ENCODE measurements at regions not wholly inside any gene's neighbourhood (a gene's known extent, or its start where the extent isn't known, plus 50 kb on each side); places are given as distances from the start of the nearest gene placed in this dataset.

GRCh38 chr1:81597720-81598426 is 202.9 kb upstream of the ADGRL2 start:
- TF ChIP-seq, protein P1, sequence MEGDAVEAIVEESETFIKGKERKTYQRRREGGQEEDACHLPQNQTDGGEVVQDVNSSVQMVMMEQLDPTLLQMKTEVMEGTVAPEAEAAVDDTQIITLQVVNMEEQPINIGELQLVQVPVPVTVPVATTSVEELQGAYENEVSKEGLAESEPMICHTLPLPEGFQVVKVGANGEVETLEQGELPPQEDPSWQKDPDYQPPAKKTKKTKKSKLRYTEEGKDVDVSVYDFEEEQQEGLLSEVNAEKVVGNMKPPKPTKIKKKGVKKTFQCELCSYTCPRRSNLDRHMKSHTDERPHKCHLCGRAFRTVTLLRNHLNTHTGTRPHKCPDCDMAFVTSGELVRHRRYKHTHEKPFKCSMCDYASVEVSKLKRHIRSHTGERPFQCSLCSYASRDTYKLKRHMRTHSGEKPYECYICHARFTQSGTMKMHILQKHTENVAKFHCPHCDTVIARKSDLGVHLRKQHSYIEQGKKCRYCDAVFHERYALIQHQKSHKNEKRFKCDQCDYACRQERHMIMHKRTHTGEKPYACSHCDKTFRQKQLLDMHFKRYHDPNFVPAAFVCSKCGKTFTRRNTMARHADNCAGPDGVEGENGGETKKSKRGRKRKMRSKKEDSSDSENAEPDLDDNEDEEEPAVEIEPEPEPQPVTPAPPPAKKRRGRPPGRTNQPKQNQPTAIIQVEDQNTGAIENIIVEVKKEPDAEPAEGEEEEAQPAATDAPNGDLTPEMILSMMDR (IDR thresholded peaks at IDR 0.05; ENCODE audit: low read depth, low read length, missing control alignments) = no peak
- no peak overlapping the region for H3K4me3 ChIP-seq (replicated peaks; ENCODE audit: low read depth, low read length)
- no peak for DNase-seq (ENCODE audit: extremely low read depth, low read depth)

- TF ChIP-seq, protein P1 (IDR thresholded peaks at IDR 0.05; ENCODE audit: low read depth, low read length, missing control alignments) = no peak
- no peak for DNase-seq (ENCODE audit: extremely low read depth, low read depth)
- H3K4me3 ChIP-seq (replicated peaks; ENCODE audit: low read depth, low read length) = no peak overlapping the region
Observed at GRCh38 chr1:81596341-81596740, 204.4 kb upstream of the ADGRL2 start.

DNA sequence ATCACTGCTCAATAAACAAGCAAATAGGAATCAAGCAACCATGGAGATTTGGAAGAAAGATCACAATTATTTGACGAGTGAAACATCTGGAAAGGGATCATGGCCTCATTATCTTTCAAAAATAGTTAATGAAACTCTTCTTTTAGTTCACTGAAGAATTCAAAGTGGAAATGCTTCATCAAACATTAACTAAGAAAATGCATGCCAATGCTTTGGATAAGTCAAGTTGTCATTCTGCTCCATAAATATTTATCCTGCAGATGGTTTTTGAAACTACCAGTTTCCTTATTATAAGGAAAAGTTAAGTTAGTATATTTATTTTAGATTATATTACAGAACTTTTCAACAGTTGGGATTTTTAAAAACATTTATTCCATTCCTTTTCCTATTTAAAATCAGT is 206.5 kb upstream of the ADGRL2 start:
- H3K4me3 ChIP-seq (replicated peaks; ENCODE audit: low read depth, low read length) = no peak overlapping the region
- TF ChIP-seq, protein P1 (IDR thresholded peaks at IDR 0.05; ENCODE audit: low read depth, low read length, missing control alignments) = no peak
- no peak for DNase-seq (ENCODE audit: extremely low read depth, low read depth)

- no peak overlapping the region for H3K4me3 ChIP-seq (replicated peaks; ENCODE audit: low read depth, low read length)
- DNase-seq (ENCODE audit: extremely low read depth, low read depth) = no peak
- TF ChIP-seq, protein P1 (IDR thresholded peaks at IDR 0.05; ENCODE audit: low read depth, low read length, missing control alignments) = no peak
Observed at GRCh38 chr1:81592233-81592632, 208.5 kb upstream of the ADGRL2 start.

GRCh38 chr1:81590171-81590570 is 210.6 kb upstream of the ADGRL2 start:
- no peak for DNase-seq (ENCODE audit: extremely low read depth, low read depth)
- TF ChIP-seq, protein P1 (IDR thresholded peaks at IDR 0.05; ENCODE audit: low read depth, low read length, missing control alignments) = no peak
- H3K4me3 ChIP-seq (replicated peaks; ENCODE audit: low read depth, low read length) = no peak overlapping the region

DNA sequence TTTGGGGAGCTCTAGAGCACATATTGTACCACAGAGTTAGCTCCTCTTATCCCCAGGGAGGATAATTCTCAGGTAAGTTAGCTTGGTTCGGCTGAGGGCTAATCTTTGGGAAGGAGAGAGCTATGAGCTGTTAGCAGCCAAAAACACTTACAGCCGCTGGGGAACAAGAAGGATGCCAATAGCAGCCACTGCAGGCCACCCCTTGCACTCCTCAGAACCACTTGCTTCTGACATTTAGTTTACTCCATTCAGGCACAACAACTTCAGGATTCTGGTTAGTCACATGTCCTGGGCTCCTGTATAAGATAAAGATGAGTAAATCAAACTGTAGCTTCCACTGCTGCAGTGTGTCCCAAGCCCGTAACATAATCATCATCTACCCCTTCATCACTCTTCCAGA is 212.6 kb upstream of the ADGRL2 start:
- TF ChIP-seq, protein P1 (IDR thresholded peaks at IDR 0.05; ENCODE audit: low read depth, low read length, missing control alignments) = no peak
- no peak for DNase-seq (ENCODE audit: extremely low read depth, low read depth)

DNA sequence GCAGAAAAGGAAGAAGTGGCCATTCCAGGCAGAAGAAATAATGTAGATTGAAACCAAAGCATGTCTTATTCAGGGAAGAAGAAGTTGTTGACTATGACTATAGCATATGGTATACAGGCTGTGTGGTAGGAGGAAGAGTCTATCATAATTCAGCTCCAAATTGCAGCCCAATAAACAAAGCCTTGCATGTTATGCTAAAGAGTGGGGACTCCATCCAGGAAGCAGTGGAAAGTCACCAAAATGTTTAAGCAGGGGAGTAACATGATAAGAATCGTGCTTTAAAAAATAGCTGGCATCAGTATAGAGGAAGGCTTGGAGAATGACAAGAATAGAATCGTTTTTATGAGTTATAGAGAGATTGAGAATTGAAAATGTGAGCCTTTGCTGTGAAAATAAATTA is 213.3 kb upstream of the ADGRL2 start:
- TF ChIP-seq, protein P1 (IDR thresholded peaks at IDR 0.05; ENCODE audit: low read depth, low read length, missing control alignments) = no peak
- no peak overlapping the region for H3K4me3 ChIP-seq (replicated peaks; ENCODE audit: low read depth, low read length)
- no peak for DNase-seq (ENCODE audit: extremely low read depth, low read depth)

More for the DNA sequence above, 212.6 kb upstream of the ADGRL2 start:
- H3K4me3 ChIP-seq (replicated peaks; ENCODE audit: low read depth, low read length) = no peak overlapping the region
